ENCODE measurements at regions not wholly inside any gene's neighbourhood (a gene's known extent, or its start where the extent isn't known, plus 50 kb on each side); places are given as distances from the start of the nearest gene placed in this dataset.
"Not testable (repeated sequence)": the region's sequence is repeated elsewhere in the genome, so short reads cannot be mapped to it uniquely, and the experiment has no call there.

- no peak overlapping the region for H3K27ac ChIP-seq (ENCODE audit: low read depth, low read length)
- H3K36me3 ChIP-seq (ENCODE audit: control insufficient read depth, insufficient read depth, low read length) = no peaks in the 10 kb centered on the region
- no peaks in the 10 kb centered on the region for H3K9me3 ChIP-seq (ENCODE audit: control insufficient read depth, insufficient read depth, low read depth, low read length)
- H3K9ac ChIP-seq (ENCODE audit: low read length) = no peak overlapping the region
- no peaks in the 10 kb centered on the region for H3K4me1 ChIP-seq (ENCODE audit: control insufficient read depth, insufficient read depth, low read length)
- H3K4me3 ChIP-seq (ENCODE audit: low read depth, low read length) = no peak overlapping the region
- H3K27me3 ChIP-seq (ENCODE audit: control insufficient read depth, insufficient read depth, low read length) = no peaks in the 10 kb centered on the region
Observed at GRCh38 chr14:41489315-41489972, 117.2 kb upstream of the LRFN5 start.

- Histone ChIP-seq H3K9me3 (ENCODE audit: control insufficient read depth, insufficient read depth, low read depth, low read length) (no peaks in the 10 kb centered on the region), H3K36me3 (ENCODE audit: control insufficient read depth, insufficient read depth, low read length) (no peaks in the 10 kb centered on the region), H3K27ac (ENCODE audit: low read depth, low read length) (no peak overlapping the region), H3K4me3 (ENCODE audit: low read depth, low read length) (no peak overlapping the region), H3K4me1 (ENCODE audit: control insufficient read depth, insufficient read depth, low read length) (no peaks in the 10 kb centered on the region), H3K27me3 (ENCODE audit: control insufficient read depth, insufficient read depth, low read length) (no peaks in the 10 kb centered on the region), H3K9ac (ENCODE audit: low read length) (no peak overlapping the region)
Observed at GRCh38 chr14:41488401-41488800, 118.3 kb upstream of the LRFN5 start.

- no peaks in the 10 kb centered on the region for H3K9me3 ChIP-seq (ENCODE audit: control insufficient read depth, insufficient read depth, low read depth, low read length)
- no peak overlapping the region for H3K9ac ChIP-seq (ENCODE audit: low read length)
- H3K4me3 ChIP-seq (ENCODE audit: low read depth, low read length) = no peak overlapping the region
Observed at GRCh38 chr14:41482861-41483260, 123.8 kb upstream of the LRFN5 start.

GRCh38 chr14:41476526-41476925, 130.2 kb upstream of the LRFN5 start:
- H3K4me1 ChIP-seq (ENCODE audit: control insufficient read depth, insufficient read depth, low read length) = peaks cover 10% of the 10 kb centered on the region; the same call in 1 of the 2 replicates
- no peaks in the 10 kb centered on the region for H3K9me3 ChIP-seq (ENCODE audit: control insufficient read depth, insufficient read depth, low read depth, low read length)
- no peak overlapping the region for H3K27ac ChIP-seq (ENCODE audit: low read depth, low read length)
- no peaks in the 10 kb centered on the region for H3K27me3 ChIP-seq (ENCODE audit: control insufficient read depth, insufficient read depth, low read length)
- no peaks in the 10 kb centered on the region for H3K36me3 ChIP-seq (ENCODE audit: control insufficient read depth, insufficient read depth, low read length)
- no peak overlapping the region for H3K4me3 ChIP-seq (ENCODE audit: low read depth, low read length)
- H3K9ac ChIP-seq (ENCODE audit: low read length) = no peak overlapping the region

More at GRCh38 chr14:41482861-41483260, 123.8 kb upstream of the LRFN5 start:
- H3K27ac ChIP-seq (ENCODE audit: low read depth, low read length) = no peak overlapping the region
- no peaks in the 10 kb centered on the region for H3K4me1 ChIP-seq (ENCODE audit: control insufficient read depth, insufficient read depth, low read length)
- no peaks in the 10 kb centered on the region for H3K27me3 ChIP-seq (ENCODE audit: control insufficient read depth, insufficient read depth, low read length)
- H3K36me3 ChIP-seq (ENCODE audit: control insufficient read depth, insufficient read depth, low read length) = no peaks in the 10 kb centered on the region

GRCh38 chr14:41461380-41461779, 145.3 kb upstream of the LRFN5 start:
- Histone ChIP-seq H3K27ac (ENCODE audit: low read depth, low read length) (no peak overlapping the region), H3K4me3 (ENCODE audit: low read depth, low read length) (no peak overlapping the region), H3K9ac (ENCODE audit: low read length) (no peak overlapping the region), H3K36me3 (ENCODE audit: control insufficient read depth, insufficient read depth, low read length) (no peaks in the 10 kb centered on the region), H3K4me1 (ENCODE audit: control insufficient read depth, insufficient read depth, low read length) (no peaks in the 10 kb centered on the region), H3K27me3 (ENCODE audit: control insufficient read depth, insufficient read depth, low read length) (no peaks in the 10 kb centered on the region), H3K9me3 (ENCODE audit: control insufficient read depth, insufficient read depth, low read depth, low read length) (no peaks in the 10 kb centered on the region)

GRCh38 chr14:41457393-41457792, 149.3 kb upstream of the LRFN5 start:
- Histone ChIP-seq H3K9me3 (ENCODE audit: control insufficient read depth, insufficient read depth, low read depth, low read length) (no peaks in the 10 kb centered on the region), H3K9ac (ENCODE audit: low read length) (no peak overlapping the region), H3K27me3 (ENCODE audit: control insufficient read depth, insufficient read depth, low read length) (no peaks in the 10 kb centered on the region), H3K27ac (ENCODE audit: low read depth, low read length) (no peak overlapping the region), H3K36me3 (ENCODE audit: control insufficient read depth, insufficient read depth, low read length) (no peaks in the 10 kb centered on the region), H3K4me1 (ENCODE audit: control insufficient read depth, insufficient read depth, low read length) (no peaks in the 10 kb centered on the region), H3K4me3 (ENCODE audit: low read depth, low read length) (no peak overlapping the region)

- Histone ChIP-seq H3K4me3 (ENCODE audit: low read depth, low read length) (no peak overlapping the region), H3K27ac (ENCODE audit: low read depth, low read length) (no peak overlapping the region), H3K36me3 (ENCODE audit: control insufficient read depth, insufficient read depth, low read length) (no peaks in the 10 kb centered on the region), H3K9me3 (ENCODE audit: control insufficient read depth, insufficient read depth, low read depth, low read length) (no peaks in the 10 kb centered on the region), H3K9ac (ENCODE audit: low read length) (no peak overlapping the region), H3K27me3 (ENCODE audit: control insufficient read depth, insufficient read depth, low read length) (no peaks in the 10 kb centered on the region), H3K4me1 (ENCODE audit: control insufficient read depth, insufficient read depth, low read length) (peaks cover 30% of the 10 kb centered on the region)
Observed at GRCh38 chr14:41449066-41449465, 157.6 kb upstream of the LRFN5 start.

- H3K27me3 ChIP-seq (ENCODE audit: control insufficient read depth, insufficient read depth, low read length) = no peaks in the 10 kb centered on the region
- no peak overlapping the region for H3K9ac ChIP-seq (ENCODE audit: low read length)
- peaks cover 30% of the 10 kb centered on the region for H3K4me1 ChIP-seq (ENCODE audit: control insufficient read depth, insufficient read depth, low read length)
- H3K36me3 ChIP-seq (ENCODE audit: control insufficient read depth, insufficient read depth, low read length) = no peaks in the 10 kb centered on the region
- peak overlapping the region; percentile 70; the same call in 1 of the 2 replicates for H3K27ac ChIP-seq (ENCODE audit: low read depth, low read length)
- H3K4me3 ChIP-seq (ENCODE audit: low read depth, low read length) = peak overlapping the region; percentile 36
- no peaks in the 10 kb centered on the region for H3K9me3 ChIP-seq (ENCODE audit: control insufficient read depth, insufficient read depth, low read depth, low read length)
Observed at GRCh38 chr14:41446008-41446407, 160.7 kb upstream of the LRFN5 start.

- peaks cover 7% of the 10 kb centered on the region for H3K4me1 ChIP-seq (ENCODE audit: control insufficient read depth, insufficient read depth, low read length)
- no peaks in the 10 kb centered on the region for H3K36me3 ChIP-seq (ENCODE audit: control insufficient read depth, insufficient read depth, low read length)
- H3K9ac ChIP-seq (ENCODE audit: low read length) = no peak overlapping the region
- H3K27me3 ChIP-seq (ENCODE audit: control insufficient read depth, insufficient read depth, low read length) = no peaks in the 10 kb centered on the region
- no peaks in the 10 kb centered on the region for H3K9me3 ChIP-seq (ENCODE audit: control insufficient read depth, insufficient read depth, low read depth, low read length)
- no peak overlapping the region for H3K4me3 ChIP-seq (ENCODE audit: low read depth, low read length)
- no peak overlapping the region for H3K27ac ChIP-seq (ENCODE audit: low read depth, low read length)
Observed at GRCh38 chr14:41423503-41423902, 183.2 kb upstream of the LRFN5 start.

- not testable (repeated sequence) for H3K27ac ChIP-seq (ENCODE audit: low read depth, low read length); H3K9ac ChIP-seq (ENCODE audit: low read length); H3K36me3 ChIP-seq (ENCODE audit: control insufficient read depth, insufficient read depth, low read length); H3K9me3 ChIP-seq (ENCODE audit: control insufficient read depth, insufficient read depth, low read depth, low read length); H3K4me3 ChIP-seq (ENCODE audit: low read depth, low read length); H3K27me3 ChIP-seq (ENCODE audit: control insufficient read depth, insufficient read depth, low read length)
- peaks cover 17% of the 10 kb centered on the region for H3K4me1 ChIP-seq (ENCODE audit: control insufficient read depth, insufficient read depth, low read length)
Observed at GRCh38 chr14:41421308-41421707, 185.4 kb upstream of the LRFN5 start.

GRCh38 chr14:41419709-41420108, 187.0 kb upstream of the LRFN5 start:
- Histone ChIP-seq H3K9ac (ENCODE audit: low read length) (no peak overlapping the region), H3K36me3 (ENCODE audit: control insufficient read depth, insufficient read depth, low read length) (no peaks in the 10 kb centered on the region), H3K9me3 (ENCODE audit: control insufficient read depth, insufficient read depth, low read depth, low read length) (no peaks in the 10 kb centered on the region), H3K27ac (ENCODE audit: low read depth, low read length) (no peak overlapping the region), H3K27me3 (ENCODE audit: control insufficient read depth, insufficient read depth, low read length) (no peaks in the 10 kb centered on the region), H3K4me3 (ENCODE audit: low read depth, low read length) (no peak overlapping the region), H3K4me1 (ENCODE audit: control insufficient read depth, insufficient read depth, low read length) (peaks cover 17% of the 10 kb centered on the region)

All from HUES6 (cell line).